ENCODE measurements at regions not wholly inside any gene's neighbourhood (a gene's known extent, or its start where the extent isn't known, plus 50 kb on each side); places are given as distances from the start of the nearest gene placed in this dataset.

GRCh38 chr14:96693987-96694386 is 103.2 kb upstream of the VRK1 start:
- TF ChIP-seq CTCF (IDR thresholded peaks at IDR 0.05) (no peak), EP300 (IDR thresholded peaks at IDR 0.05) (no peak), POLR2A (IDR thresholded peaks at IDR 0.05) (no peak)
- H3K27ac ChIP-seq, result no peak overlapping the region
- peaks cover 0 to 3% (median 0%) of the 10 kb centered on the region in 4 donors for H3K9me3 ChIP-seq
- H3K27me3 ChIP-seq, result no peaks in the 10 kb centered on the region
- DNase-seq (ENCODE audit: low spot score in 2 of 2), result no peak
- WGBS, 2 donors, result 63 to 76% methylated on average over 4 of the region's 4 CpGs
- no peaks in the 10 kb centered on the region for H3K4me1 ChIP-seq
- no peaks in the 10 kb centered on the region for H3K36me3 ChIP-seq
- no peak overlapping the region for H3K4me3 ChIP-seq

GRCh38 chr14:96698960-96699539 is 98.1 kb upstream of the VRK1 start:
- no peak for DNase-seq (ENCODE audit: low spot score in 2 of 2)
- Histone ChIP-seq H3K4me3 (no peak overlapping the region), H3K9me3 (peaks cover 0 to 22% (median 0%) of the 10 kb centered on the region in 4 donors), H3K36me3 (no peaks in the 10 kb centered on the region), H3K27ac (no peak overlapping the region), H3K4me1 (no peaks in the 10 kb centered on the region), H3K27me3 (no peaks in the 10 kb centered on the region)
- WGBS, 2 donors, result 75 to 80% methylated on average over 15 of the region's 15 CpGs
- TF ChIP-seq EP300 (IDR thresholded peaks at IDR 0.05), result no peak
- TF ChIP-seq CTCF (IDR thresholded peaks at IDR 0.05), result no peak
- TF ChIP-seq POLR2A (IDR thresholded peaks at IDR 0.05), result no peak

GRCh38 chr14:96699666-96700065 is 97.5 kb upstream of the VRK1 start:
- TF ChIP-seq POLR2A (IDR thresholded peaks at IDR 0.05) (no peak), CTCF (IDR thresholded peaks at IDR 0.05) (no peak), EP300 (IDR thresholded peaks at IDR 0.05) (no peak)
- Histone ChIP-seq H3K36me3 (no peaks in the 10 kb centered on the region), H3K4me3 (no peak overlapping the region), H3K9me3 (peaks cover 0 to 22% (median 0%) of the 10 kb centered on the region in 4 donors), H3K27ac (no peak overlapping the region), H3K27me3 (no peaks in the 10 kb centered on the region), H3K4me1 (no peaks in the 10 kb centered on the region)
- DNase-seq (ENCODE audit: low spot score in 2 of 2), result no peak
- 98 to 99% methylated on average over 3 of the region's 3 CpGs for WGBS, 2 donors

GRCh38 chr14:96702831-96703230 is 94.4 kb upstream of the VRK1 start:
- Histone ChIP-seq H3K9me3 (peaks cover 0 to 22% (median 0%) of the 10 kb centered on the region in 4 donors), H3K4me1 (no peaks in the 10 kb centered on the region), H3K36me3 (no peaks in the 10 kb centered on the region), H3K27me3 (no peaks in the 10 kb centered on the region), H3K27ac (no peak overlapping the region), H3K4me3 (no peak overlapping the region)
- WGBS, 2 donors, result 71 to 82% methylated on average over 6 of the region's 6 CpGs
- DNase-seq (ENCODE audit: low spot score in 2 of 2), result no peak
- TF ChIP-seq POLR2A (IDR thresholded peaks at IDR 0.05) (no peak), CTCF (IDR thresholded peaks at IDR 0.05) (no peak), EP300 (IDR thresholded peaks at IDR 0.05) (no peak)

GRCh38 chr14:96705422-96706092 is 91.6 kb upstream of the VRK1 start:
- Histone ChIP-seq H3K27me3 (no peaks in the 10 kb centered on the region), H3K36me3 (no peaks in the 10 kb centered on the region), H3K4me1 (no peaks in the 10 kb centered on the region), H3K9me3 (peaks cover 0 to 3% (median 0%) of the 10 kb centered on the region in 4 donors), H3K4me3 (no peak overlapping the region), H3K27ac (no peak overlapping the region)
- DNase-seq (ENCODE audit: low spot score in 2 of 2), result no peak
- no peak for TF ChIP-seq CTCF (IDR thresholded peaks at IDR 0.05)
- 57 to 60% methylated on average over 10 of the region's 10 CpGs for WGBS, 2 donors
